ENCODE measurements at regions not wholly inside any gene's neighbourhood (a gene's known extent, or its start where the extent isn't known, plus 50 kb on each side); places are given as distances from the start of the nearest gene placed in this dataset.

DNA sequence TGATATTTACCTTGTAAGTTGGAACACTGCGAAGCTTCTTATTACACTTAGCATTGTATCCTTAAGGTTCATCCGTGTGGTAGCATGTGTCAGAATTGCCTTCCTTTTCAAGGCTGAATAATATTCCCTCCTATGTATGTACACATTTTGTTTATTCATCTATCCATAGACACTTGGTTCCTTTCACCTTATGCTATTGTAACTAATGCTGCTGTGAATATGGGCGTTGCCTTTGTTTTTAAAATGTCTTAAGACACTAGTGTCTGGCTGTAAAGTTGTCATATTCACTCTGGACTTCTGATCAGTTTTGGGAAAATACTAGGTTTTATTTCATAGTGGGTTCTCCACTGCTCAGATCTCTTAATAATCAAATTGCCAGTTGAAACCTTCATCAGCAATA is 383.3 kb upstream of the PRR16 start:
- TF ChIP-seq CTCF (IDR thresholded peaks at IDR 0.05; ENCODE audit: borderline replicate concordance, extremely low read depth, low read length, poor library complexity, severe bottlenecking), result no peak
- no peak for TF ChIP-seq EZH2 (IDR thresholded peaks at IDR 0.05; ENCODE audit: borderline replicate concordance, low read depth, low read length, severe bottlenecking)
